ENCODE measurements at regions not wholly inside any gene's neighbourhood (a gene's known extent, or its start where the extent isn't known, plus 50 kb on each side); places are given as distances from the start of the nearest gene placed in this dataset.

GRCh38 chr22:19574247-19574646 is 50.0 kb upstream of the CLDN5 start:
- Histone ChIP-seq H3K4me2 (ENCODE audit: low read length) (no peak overlapping the region), H3K9ac (no peak overlapping the region), H3K36me3 (ENCODE audit: control insufficient read depth, insufficient read depth, low read length) (no peaks in the 10 kb centered on the region), H3K79me2 (no peaks in the 10 kb centered on the region), H3K27me3 (ENCODE audit: control insufficient read depth, insufficient read depth, low read length) (no peaks in the 10 kb centered on the region), H3K4me3 (ENCODE audit: low read depth, low read length) (no peak overlapping the region), H3K4me1 (no peaks in the 10 kb centered on the region), H2AFZ (no peak overlapping the region), H3K27ac (no peak overlapping the region), H3K9me3 (ENCODE audit: control insufficient read depth, low read length) (no peaks in the 10 kb centered on the region)
- TF ChIP-seq, protein P1, sequence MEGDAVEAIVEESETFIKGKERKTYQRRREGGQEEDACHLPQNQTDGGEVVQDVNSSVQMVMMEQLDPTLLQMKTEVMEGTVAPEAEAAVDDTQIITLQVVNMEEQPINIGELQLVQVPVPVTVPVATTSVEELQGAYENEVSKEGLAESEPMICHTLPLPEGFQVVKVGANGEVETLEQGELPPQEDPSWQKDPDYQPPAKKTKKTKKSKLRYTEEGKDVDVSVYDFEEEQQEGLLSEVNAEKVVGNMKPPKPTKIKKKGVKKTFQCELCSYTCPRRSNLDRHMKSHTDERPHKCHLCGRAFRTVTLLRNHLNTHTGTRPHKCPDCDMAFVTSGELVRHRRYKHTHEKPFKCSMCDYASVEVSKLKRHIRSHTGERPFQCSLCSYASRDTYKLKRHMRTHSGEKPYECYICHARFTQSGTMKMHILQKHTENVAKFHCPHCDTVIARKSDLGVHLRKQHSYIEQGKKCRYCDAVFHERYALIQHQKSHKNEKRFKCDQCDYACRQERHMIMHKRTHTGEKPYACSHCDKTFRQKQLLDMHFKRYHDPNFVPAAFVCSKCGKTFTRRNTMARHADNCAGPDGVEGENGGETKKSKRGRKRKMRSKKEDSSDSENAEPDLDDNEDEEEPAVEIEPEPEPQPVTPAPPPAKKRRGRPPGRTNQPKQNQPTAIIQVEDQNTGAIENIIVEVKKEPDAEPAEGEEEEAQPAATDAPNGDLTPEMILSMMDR (IDR thresholded peaks at IDR 0.05): no peak

DNA sequence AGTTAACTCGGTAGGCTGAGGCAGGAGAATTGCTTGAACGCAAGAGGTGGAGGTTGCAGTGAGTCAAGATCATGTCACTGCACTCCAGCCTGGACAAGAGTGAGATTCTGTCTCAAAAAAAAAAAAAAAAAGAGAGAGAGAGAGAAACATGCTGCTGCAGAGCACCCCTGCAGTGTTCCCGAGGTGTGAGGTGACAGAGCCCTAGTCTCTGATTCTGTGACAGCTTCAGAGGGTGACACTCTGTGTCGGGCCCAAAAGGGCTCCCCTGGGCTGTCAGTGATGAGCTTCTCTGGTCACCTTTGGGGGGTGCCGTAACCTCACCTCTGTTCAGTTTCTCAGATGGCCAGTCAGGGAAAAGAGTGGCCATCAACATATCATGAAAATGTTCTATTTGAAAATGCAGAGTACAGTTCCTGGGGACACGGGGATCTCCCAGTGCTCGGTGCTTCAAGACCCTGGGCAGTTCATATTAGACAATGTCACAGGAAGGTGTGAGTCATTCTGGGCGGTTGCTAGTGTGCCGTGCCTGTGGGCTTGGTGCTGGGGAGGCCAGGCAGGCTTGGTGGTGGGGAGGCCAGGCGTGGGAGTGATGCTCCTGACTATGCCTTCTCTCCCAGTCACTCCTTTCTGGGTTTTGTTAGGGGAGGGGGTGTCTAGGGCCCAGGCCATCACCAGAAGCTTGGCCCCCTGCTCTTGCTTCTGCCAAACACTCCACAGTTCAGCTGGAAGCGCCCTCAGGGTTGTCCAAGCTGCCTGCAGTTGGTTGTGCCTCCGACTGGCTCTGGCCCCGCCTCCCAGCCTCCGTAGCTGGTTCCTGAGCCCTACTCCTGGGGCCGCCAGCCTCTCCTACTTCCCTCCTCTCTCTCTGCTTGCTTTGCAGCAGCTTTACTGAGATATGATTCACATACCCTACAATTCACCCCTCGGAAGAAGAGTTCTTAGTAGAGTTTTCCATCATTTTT is 52.5 kb upstream of the CLDN5 start:
- TF ChIP-seq, protein P1 (IDR thresholded peaks at IDR 0.05): no peak
- Histone ChIP-seq H3K36me3 (ENCODE audit: control insufficient read depth, insufficient read depth, low read length) (no peaks in the 10 kb centered on the region), H3K27me3 (ENCODE audit: control insufficient read depth, insufficient read depth, low read length) (no peaks in the 10 kb centered on the region), H3K9ac (no peak overlapping the region), H3K27ac (no peak overlapping the region), H3K4me1 (no peaks in the 10 kb centered on the region), H3K79me2 (no peaks in the 10 kb centered on the region), H2AFZ (peak overlapping the region; percentile 33), H3K4me2 (ENCODE audit: low read length) (no peak overlapping the region), H3K4me3 (ENCODE audit: low read depth, low read length) (no peak overlapping the region), H3K9me3 (ENCODE audit: control insufficient read depth, low read length) (no peaks in the 10 kb centered on the region)

DNA sequence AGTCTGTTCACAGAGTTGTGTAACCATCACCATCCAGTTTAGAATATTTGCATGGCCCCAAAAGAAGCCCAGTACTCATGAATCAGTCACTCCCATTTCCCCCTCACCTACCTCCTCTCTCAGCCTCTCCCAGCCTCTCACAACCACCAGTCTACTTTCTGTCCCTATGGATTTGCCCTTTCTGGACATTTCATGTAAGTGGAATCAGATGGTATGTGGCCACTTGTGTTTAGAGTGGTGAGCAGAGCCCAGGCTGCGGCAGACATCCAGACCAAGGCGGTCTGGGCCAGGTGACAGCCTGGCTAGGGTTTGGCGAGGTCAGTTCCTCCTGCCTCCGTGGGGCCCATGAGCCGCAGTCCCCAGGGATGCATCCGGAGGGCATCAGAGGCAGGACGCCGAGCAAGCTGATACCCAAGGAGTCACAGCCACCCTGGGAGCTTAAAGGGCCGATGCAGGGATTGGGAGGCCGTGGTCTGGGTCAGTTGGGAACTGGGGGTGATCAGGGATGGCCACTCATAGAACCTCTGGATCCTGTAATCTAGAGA is 53.3 kb upstream of the CLDN5 start:
- Histone ChIP-seq H3K27me3 (ENCODE audit: control insufficient read depth, insufficient read depth, low read length) (no peaks in the 10 kb centered on the region), H3K27ac (no peak overlapping the region), H3K9ac (no peak overlapping the region), H3K4me2 (ENCODE audit: low read length) (no peak overlapping the region), H2AFZ (no peak overlapping the region), H3K4me3 (ENCODE audit: low read depth, low read length) (no peak overlapping the region), H3K36me3 (ENCODE audit: control insufficient read depth, insufficient read depth, low read length) (no peaks in the 10 kb centered on the region), H3K4me1 (no peaks in the 10 kb centered on the region), H3K79me2 (no peaks in the 10 kb centered on the region), H3K9me3 (ENCODE audit: control insufficient read depth, low read length) (no peaks in the 10 kb centered on the region)
- TF ChIP-seq, protein P1 (IDR thresholded peaks at IDR 0.05): no peak

GRCh38 chr22:19578180-19579004 is 54.2 kb upstream of the CLDN5 start:
- no peaks in the 10 kb centered on the region for H3K36me3 ChIP-seq (ENCODE audit: control insufficient read depth, insufficient read depth, low read length)
- H3K4me3 ChIP-seq (ENCODE audit: low read depth, low read length): no peak overlapping the region
- H3K27ac ChIP-seq: no peak overlapping the region
- no peak overlapping the region for H2AFZ ChIP-seq
- H3K9ac ChIP-seq: no peak overlapping the region
- no peaks in the 10 kb centered on the region for H3K79me2 ChIP-seq
- no peaks in the 10 kb centered on the region for H3K4me1 ChIP-seq
- H3K4me2 ChIP-seq (ENCODE audit: low read length): no peak overlapping the region
- no peaks in the 10 kb centered on the region for H3K27me3 ChIP-seq (ENCODE audit: control insufficient read depth, insufficient read depth, low read length)
- H3K9me3 ChIP-seq (ENCODE audit: control insufficient read depth, low read length): no peaks in the 10 kb centered on the region
- TF ChIP-seq, protein P1 (IDR thresholded peaks at IDR 0.05): no peak

Data from parathyroid adenoma (tissue), 2 donors.